IMR-90 (cell line): ENCODE measurements at regions not wholly inside any gene's neighbourhood (a gene's known extent, or its start where the extent isn't known, plus 50 kb on each side); places are given as distances from the start of the nearest gene placed in this dataset.

Experiments
- ATAC-seq: fragments of 200-7000 bp; cut with Tn5 transposase; 2 replicates; pipeline ENCODE4 v1.9.1; 2020; ENCODE audit warnings: low read depth, mild to moderate bottlenecking, moderate library complexity
- BruUV-seq: library from RNA; stranded (reverse); fragments of 400-500 nt; replicated peaks from 2 replicates; lab custom pipeline; 2021; lab: Mats Ljungman, UMichigan
- CTCF ChIA-PET: fragments of 300-600 bp; formaldehyde crosslinking; extraction: SDS; loops from one replicate; lab custom pipeline; 2021; ENCODE audit warnings: antibody characterized with exemption; lab: Yijun Ruan, JAX
- POLR2A ChIA-PET: fragments of 300-600 bp; sonication (Branson Sonifier 250); formaldehyde crosslinking; loops from one replicate; lab custom pipeline; 2022; ENCODE audit warnings: antibody characterized with exemption; ENCODE audit not compliant: unreplicated experiment; lab: Charles Lee
- DNase-seq: peaks from one replicate; pipeline ENCODE4 v3.0.0; 2013
- H2AFZ ChIP-seq: replicated peaks from 2 replicates; pipeline ENCODE3; 2013; ENCODE audit warnings: low read length, mild to moderate bottlenecking; ENCODE audit not compliant: poor library complexity
- H2AK5ac ChIP-seq: 2 replicates; pipeline ENCODE4 v1.6.1; 2013; ENCODE audit warnings: low read depth, low read length, inconsistent platforms
- H2AK9ac ChIP-seq: replicated peaks from 2 replicates; pipeline ENCODE3; 2013; ENCODE audit warnings: mild to moderate bottlenecking, low read depth, low read length, moderate library complexity; ENCODE audit not compliant: poor library complexity
- H2BK120ac ChIP-seq: 2 replicates; pipeline ENCODE4 v1.6.1; 2013; ENCODE audit warnings: low read depth, low read length, inconsistent platforms
- H2BK15ac ChIP-seq: 3 replicates; pipeline ENCODE4 v1.6.1; 2013; ENCODE audit warnings: low read depth, low read length, inconsistent platforms
- H2BK20ac ChIP-seq: 2 replicates; pipeline ENCODE4 v1.6.1; 2013; ENCODE audit warnings: low read depth, mild to moderate bottlenecking, inconsistent platforms, low read length, moderate library complexity
- H2BK5ac ChIP-seq: 2 replicates; pipeline ENCODE4 v1.6.1; 2013; ENCODE audit warnings: mild to moderate bottlenecking, low read depth, low read length, inconsistent platforms; ENCODE audit not compliant: poor library complexity, severe bottlenecking
- H3K14ac ChIP-seq: replicated peaks from 2 replicates; pipeline ENCODE4 v1.6.1; 2013; ENCODE audit warnings: low read depth, low read length, inconsistent platforms
- H3K18ac ChIP-seq: 2 replicates; pipeline ENCODE4 v1.6.1; 2013; ENCODE audit warnings: low read depth, low read length, control low read depth
- H3K23ac ChIP-seq: 2 replicates; pipeline ENCODE4 v1.6.1; 2013; ENCODE audit warnings: low read depth, low read length, inconsistent platforms
- H3K27ac ChIP-seq: 2 replicates; pipeline ENCODE4 v1.5.1; 2013; ENCODE audit warnings: mild to moderate bottlenecking, control low read depth, low read length; ENCODE audit not compliant: insufficient read depth
- H3K27me3 ChIP-seq: 2 replicates; pipeline ENCODE4 v1.6.1; 2013; ENCODE audit warnings: low read length; ENCODE audit not compliant: control insufficient read depth, insufficient read depth
- H3K36me3 ChIP-seq: 2 replicates; pipeline ENCODE4 v1.6.1; 2013; ENCODE audit warnings: low read length, mixed read lengths; ENCODE audit not compliant: control insufficient read depth, insufficient read depth
- H3K4ac ChIP-seq: 2 replicates; pipeline ENCODE4 v1.6.1; 2013; ENCODE audit warnings: low read depth, low read length, inconsistent platforms
- H3K4me1 ChIP-seq: 2 replicates; pipeline ENCODE4 v1.6.1; 2013; ENCODE audit warnings: low read length, mixed read lengths; ENCODE audit not compliant: control insufficient read depth, insufficient read depth
- H3K4me2 ChIP-seq: 2 replicates; pipeline ENCODE4 v1.6.1; 2013; ENCODE audit warnings: low read depth, mild to moderate bottlenecking, control low read depth, low read length, moderate library complexity
- H3K4me3 ChIP-seq: 2 replicates; pipeline ENCODE4 v1.5.1; 2013; ENCODE audit warnings: low read depth, mild to moderate bottlenecking, control low read depth, low read length, moderate library complexity; ENCODE audit not compliant: insufficient read depth
- H3K56ac ChIP-seq: 2 replicates; pipeline ENCODE4 v1.6.1; 2013; ENCODE audit warnings: low read length, inconsistent platforms; ENCODE audit not compliant: insufficient read depth; ENCODE audit errors: extremely low read depth
- H3K79me1 ChIP-seq, 2 experiments: 2 replicates each; pipeline ENCODE4 v1.6.1; 2013; ENCODE audit warnings: low read length in 2 of 2, inconsistent platforms in 1 of 2, low read depth in 1 of 2
- H3K9ac ChIP-seq: 2 replicates; pipeline ENCODE4 v1.6.1; 2013; ENCODE audit warnings: low read depth, low read length, control low read depth
- H3K9me1 ChIP-seq: 2 replicates; pipeline ENCODE4 v1.6.1; 2013; ENCODE audit warnings: low read length, inconsistent platforms; ENCODE audit not compliant: insufficient read depth
- H3K9me3 ChIP-seq: 2 replicates; pipeline ENCODE4 v1.6.1; 2013; ENCODE audit warnings: low read length; ENCODE audit not compliant: control insufficient read depth, insufficient read depth
- H4K20me1 ChIP-seq: 2 replicates; pipeline ENCODE4 v1.6.1; 2013; ENCODE audit warnings: low read length, inconsistent platforms; ENCODE audit not compliant: insufficient read depth
- H4K5ac ChIP-seq: 2 replicates; pipeline ENCODE4 v1.6.1; 2013; ENCODE audit warnings: mild to moderate bottlenecking, low read depth, low read length, control low read depth
- H4K8ac ChIP-seq, 2 experiments: 2 replicates each; pipeline ENCODE4 v1.6.1; 2013; ENCODE audit warnings: low read depth in 2 of 2, low read length in 2 of 2, control low read depth in 1 of 2, inconsistent platforms in 1 of 2
- H4K91ac ChIP-seq: 2 replicates; pipeline ENCODE4 v1.6.1; 2013; ENCODE audit warnings: low read depth, low read length, inconsistent platforms; ENCODE audit not compliant: insufficient read depth
- BHLHE40 ChIP-seq: fragments of 150-350 bp; IDR thresholded peaks from 2 replicates; pipeline ENCODE4 v1.6.1; 2016; ENCODE audit warnings: mild to moderate bottlenecking, low read depth, low read length
- CEBPB ChIP-seq: IDR thresholded peaks from 2 replicates; pipeline ENCODE4 v1.6.1; 2012; ENCODE audit warnings: low read depth, low read length, improper control_type of control experiment
- CHD1 ChIP-seq: IDR thresholded peaks from 2 replicates; pipeline ENCODE4 v1.6.1; 2012; ENCODE audit warnings: low read depth, low read length, improper control_type of control experiment
- FOS ChIP-seq: fragments of 150-350 bp; IDR thresholded peaks from 2 replicates; pipeline ENCODE4 v1.6.1; 2016; ENCODE audit warnings: low read depth, low read length
- MAFK ChIP-seq: IDR thresholded peaks from 2 replicates; pipeline ENCODE4 v1.6.1; 2012; ENCODE audit warnings: low read depth, low read length, improper control_type of control experiment
- MAZ ChIP-seq: IDR thresholded peaks from 2 replicates; pipeline ENCODE4 v1.6.1; 2012; ENCODE audit warnings: low read depth, mild to moderate bottlenecking, low read length, improper control_type of control experiment, moderate library complexity, borderline replicate concordance
- MXI1 ChIP-seq: IDR thresholded peaks from 2 replicates; pipeline ENCODE4 v1.6.1; 2012; ENCODE audit warnings: low read depth, mild to moderate bottlenecking, low read length, moderate library complexity, borderline replicate concordance
- NFE2L2 ChIP-seq: fragments of 150-350 bp; IDR thresholded peaks from 2 replicates; pipeline ENCODE4 v1.6.1; 2016; ENCODE audit warnings: low read depth, mild to moderate bottlenecking, low read length
- POLR2A ChIP-seq: IDR thresholded peaks from 2 replicates; pipeline ENCODE4 v1.6.1; 2012; ENCODE audit warnings: mild to moderate bottlenecking, low read depth, low read length
- RAD21 ChIP-seq: IDR thresholded peaks from 2 replicates; pipeline ENCODE4 v1.6.1; 2012; ENCODE audit warnings: low read length, improper control_type of control experiment
- RCOR1 ChIP-seq: IDR thresholded peaks from 2 replicates; pipeline ENCODE4 v1.6.1; 2012; ENCODE audit warnings: mild to moderate bottlenecking, low read length, improper control_type of control experiment; ENCODE audit not compliant: insufficient replicate concordance
- RFX5 ChIP-seq: IDR thresholded peaks from 2 replicates; pipeline ENCODE4 v1.8.0; 2012; ENCODE audit warnings: low read depth, mild to moderate bottlenecking, low read length, moderate library complexity
- SMC3 ChIP-seq: fragments of 150-350 bp; IDR thresholded peaks from 2 replicates; pipeline ENCODE4 v1.6.1; 2016; ENCODE audit warnings: low read depth, mild to moderate bottlenecking, antibody characterized with exemption, low read length, moderate library complexity
- WGBS, 2 experiments: methylation state at CpG; one replicate each; pipeline versions ENCODE4 v1.1.5 to v1.1.7; 2013; ENCODE audit warnings: missing lambda C conversion rate in 2 of 2; ENCODE audit not compliant: insufficient read length in 1 of 2; ENCODE audit errors: extremely low coverage in 2 of 2; 5-methylcytosine and 5-hydroxymethylcytosine counted together
- dilution Hi-C: fragments of 300-500 bp; cut with HindIII; formaldehyde crosslinking; loops from one replicate; pipeline ENCODE4 v1.14.3; 2018; ENCODE audit warnings: low sequenced_read_pairs; ENCODE audit not compliant: unreplicated experiment
- in situ Hi-C: fragments of 300-500 bp; cut with MboI; formaldehyde crosslinking; loops from 3 replicates; pipeline ENCODE4 v1.14.3; 2019; ENCODE audit warnings: low sequenced_read_pairs, inconsistent platforms, mixed read lengths
- intact Hi-C: fragments of 100-400 bp; cut with micrococcal nuclease; formaldehyde crosslinking; loops from 2 replicates; pipeline ENCODE4 v1.10.0; 2022
- TF ChIP-seq, protein P1 (sequence below): fragments of 150-350 bp; IDR thresholded peaks from 2 replicates; pipeline ENCODE4 v1.6.1; 2016; ENCODE audit warnings: low read depth, mild to moderate bottlenecking, low read length, moderate library complexity, borderline replicate concordance
- TF ChIP-seq, protein P2 (sequence below): fragments of 150-350 bp; IDR thresholded peaks from 2 replicates; pipeline ENCODE4 v1.6.1; 2017; ENCODE audit warnings: mild to moderate bottlenecking, antibody characterized with exemption, low read length, low read depth
- TF ChIP-seq, protein P3 (sequence below): conservative IDR thresholded peaks from 2 replicates; pipeline ENCODE4 v1.5.1; 2012; ENCODE audit warnings: mild to moderate bottlenecking, low read depth, low read length, improper control_type of control experiment

DNA sequence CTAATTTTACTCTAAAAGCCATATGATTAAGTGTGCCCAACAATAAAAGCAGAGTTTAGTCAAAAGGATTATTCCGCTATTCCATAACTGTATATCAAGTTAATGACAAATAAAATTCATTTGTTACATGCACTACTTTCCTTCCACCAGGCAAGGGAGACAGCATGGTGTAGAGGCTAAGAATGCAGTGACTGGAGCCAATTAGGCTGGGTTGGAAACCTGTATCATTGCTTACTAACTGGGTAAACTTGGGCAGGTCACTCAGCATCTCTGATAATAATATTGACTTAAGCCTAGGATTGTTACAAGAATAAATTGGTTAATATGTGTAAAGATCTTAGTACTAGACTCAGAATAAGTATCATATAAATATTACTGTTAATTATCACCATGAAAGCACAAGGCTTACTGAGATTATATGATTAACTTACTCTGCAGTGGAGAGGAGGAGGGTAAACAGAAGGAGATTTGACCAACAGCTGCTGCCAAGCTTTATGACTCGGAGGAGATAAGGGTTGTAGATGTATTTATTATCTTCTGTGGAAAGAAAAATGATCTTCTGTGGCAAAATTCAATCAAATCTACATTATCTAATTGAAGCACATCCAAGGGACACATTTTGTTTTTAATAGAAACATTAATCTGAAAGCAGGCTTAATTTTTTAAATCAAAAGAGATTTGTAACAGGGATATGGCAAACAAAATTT lies 1459.9 kb downstream of the GRIK2 start:
- dilution Hi-C loops, result no loop called here
- no peak for ATAC-seq
- no peak overlapping the region for H3K4me2 ChIP-seq

More for the DNA sequence above, 1459.9 kb downstream of the GRIK2 start:
- Histone ChIP-seq H3K4ac (no peak overlapping the region), H3K9me1 (no peaks in the 10 kb centered on the region), H3K18ac (no peak overlapping the region), H3K4me1 (no peaks in the 10 kb centered on the region), H3K56ac (no peak overlapping the region), H3K9me3 (0 out of 2 replicates have a peak, but pooled peaks cover 2% of the 10 kb centered on the region), H4K91ac (no peak overlapping the region), H3K14ac (no peak overlapping the region), H3K4me3 (no peak overlapping the region), H3K27ac (no peak overlapping the region), H4K5ac (no peak overlapping the region), H3K9ac (no peak overlapping the region), H3K23ac (no peak overlapping the region), H3K79me1 (no peaks in the 10 kb centered on the region), H4K20me1 (no peaks in the 10 kb centered on the region), H2AK5ac (no peak overlapping the region), H4K8ac (no peak overlapping the region), H2AFZ (no peak overlapping the region), H2BK20ac (no peak overlapping the region), H3K27me3 (no peaks in the 10 kb centered on the region), H2AK9ac (no peak overlapping the region), H2BK15ac (no peak overlapping the region), H3K36me3 (no peaks in the 10 kb centered on the region), H2BK5ac (no peak overlapping the region), H2BK120ac (no peak overlapping the region)
- TF ChIP-seq MXI1, result no peak
- no peak for TF ChIP-seq RFX5
- TF ChIP-seq, protein P1, sequence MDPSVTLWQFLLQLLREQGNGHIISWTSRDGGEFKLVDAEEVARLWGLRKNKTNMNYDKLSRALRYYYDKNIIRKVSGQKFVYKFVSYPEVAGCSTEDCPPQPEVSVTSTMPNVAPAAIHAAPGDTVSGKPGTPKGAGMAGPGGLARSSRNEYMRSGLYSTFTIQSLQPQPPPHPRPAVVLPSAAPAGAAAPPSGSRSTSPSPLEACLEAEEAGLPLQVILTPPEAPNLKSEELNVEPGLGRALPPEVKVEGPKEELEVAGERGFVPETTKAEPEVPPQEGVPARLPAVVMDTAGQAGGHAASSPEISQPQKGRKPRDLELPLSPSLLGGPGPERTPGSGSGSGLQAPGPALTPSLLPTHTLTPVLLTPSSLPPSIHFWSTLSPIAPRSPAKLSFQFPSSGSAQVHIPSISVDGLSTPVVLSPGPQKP, result no peak
- TF ChIP-seq FOS, result no peak
- no peak for TF ChIP-seq MAFK
- TF ChIP-seq BHLHE40, result no peak
- no peak for TF ChIP-seq CEBPB
- no peak for TF ChIP-seq NFE2L2
- TF ChIP-seq SMC3, result no peak
- TF ChIP-seq CHD1, result no peak
- TF ChIP-seq, protein P2, sequence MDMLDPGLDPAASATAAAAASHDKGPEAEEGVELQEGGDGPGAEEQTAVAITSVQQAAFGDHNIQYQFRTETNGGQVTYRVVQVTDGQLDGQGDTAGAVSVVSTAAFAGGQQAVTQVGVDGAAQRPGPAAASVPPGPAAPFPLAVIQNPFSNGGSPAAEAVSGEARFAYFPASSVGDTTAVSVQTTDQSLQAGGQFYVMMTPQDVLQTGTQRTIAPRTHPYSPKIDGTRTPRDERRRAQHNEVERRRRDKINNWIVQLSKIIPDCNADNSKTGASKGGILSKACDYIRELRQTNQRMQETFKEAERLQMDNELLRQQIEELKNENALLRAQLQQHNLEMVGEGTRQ, result no peak
- no peak for TF ChIP-seq RCOR1
- no peak for TF ChIP-seq MAZ
- TF ChIP-seq RAD21, result no peak
- TF ChIP-seq, protein P3, sequence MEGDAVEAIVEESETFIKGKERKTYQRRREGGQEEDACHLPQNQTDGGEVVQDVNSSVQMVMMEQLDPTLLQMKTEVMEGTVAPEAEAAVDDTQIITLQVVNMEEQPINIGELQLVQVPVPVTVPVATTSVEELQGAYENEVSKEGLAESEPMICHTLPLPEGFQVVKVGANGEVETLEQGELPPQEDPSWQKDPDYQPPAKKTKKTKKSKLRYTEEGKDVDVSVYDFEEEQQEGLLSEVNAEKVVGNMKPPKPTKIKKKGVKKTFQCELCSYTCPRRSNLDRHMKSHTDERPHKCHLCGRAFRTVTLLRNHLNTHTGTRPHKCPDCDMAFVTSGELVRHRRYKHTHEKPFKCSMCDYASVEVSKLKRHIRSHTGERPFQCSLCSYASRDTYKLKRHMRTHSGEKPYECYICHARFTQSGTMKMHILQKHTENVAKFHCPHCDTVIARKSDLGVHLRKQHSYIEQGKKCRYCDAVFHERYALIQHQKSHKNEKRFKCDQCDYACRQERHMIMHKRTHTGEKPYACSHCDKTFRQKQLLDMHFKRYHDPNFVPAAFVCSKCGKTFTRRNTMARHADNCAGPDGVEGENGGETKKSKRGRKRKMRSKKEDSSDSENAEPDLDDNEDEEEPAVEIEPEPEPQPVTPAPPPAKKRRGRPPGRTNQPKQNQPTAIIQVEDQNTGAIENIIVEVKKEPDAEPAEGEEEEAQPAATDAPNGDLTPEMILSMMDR, result no peak
- TF ChIP-seq POLR2A, result no peak
- no TSS peak for BruUV-seq
- in situ Hi-C loops (no loop called here), intact Hi-C loops (no loop called here)
- POLR2A ChIA-PET, result no interaction called here
- CTCF ChIA-PET, result interaction anchor here (0.7 to 1.2 kb wide), 2 partner anchors 35 to 1157 kb away, joined by 3 to 5 read pairs; no protein-coding TSS in a partner anchor
- no CpG with 5 or more reads among the region's 2 CpGs for WGBS, 2 experiments
- no peak for DNase-seq
